ENCODE measurements at regions not wholly inside any gene's neighbourhood (a gene's known extent, or its start where the extent isn't known, plus 50 kb on each side); places are given as distances from the start of the nearest gene placed in this dataset.

- no peak for DNase-seq
Measured at GRCh38 chr5:2039180-2039531, 156.4 kb upstream of the IRX4 start.

- DNase-seq, result peak; percentile 23
Measured at GRCh38 chr5:2038321-2039179, 155.8 kb upstream of the IRX4 start.

- DNase-seq, result no peak
Measured at GRCh38 chr5:2036885-2037284, 154.2 kb upstream of the IRX4 start.

GRCh38 chr5:2032432-2032831 lies 149.7 kb upstream of the IRX4 start:
- no peak for DNase-seq

- DNase-seq, result no peak
Measured at GRCh38 chr5:2031581-2031980, 148.9 kb upstream of the IRX4 start.

GRCh38 chr5:2030131-2030530 lies 147.4 kb upstream of the IRX4 start:
- no peak for DNase-seq

DNA sequence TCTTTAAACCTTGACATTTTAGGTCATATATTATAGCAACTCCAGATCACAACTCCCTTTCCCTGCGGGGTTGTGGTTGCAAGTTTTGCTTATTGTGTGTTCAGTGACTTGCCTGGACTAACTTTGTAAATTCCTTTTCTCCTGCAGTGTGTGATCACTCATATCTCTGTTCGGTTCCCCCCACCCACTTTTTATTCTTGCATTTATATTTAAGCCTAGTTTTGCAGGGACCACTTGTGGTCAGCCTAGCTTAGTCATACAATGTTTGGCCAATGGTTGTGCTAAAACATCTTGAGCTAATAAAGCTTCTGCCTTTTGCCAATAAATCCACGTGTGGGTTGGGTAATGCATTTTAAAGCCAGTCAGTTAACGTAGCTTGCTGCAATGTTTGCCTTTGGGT lies 146.5 kb upstream of the IRX4 start:
- no peak for DNase-seq

DNA sequence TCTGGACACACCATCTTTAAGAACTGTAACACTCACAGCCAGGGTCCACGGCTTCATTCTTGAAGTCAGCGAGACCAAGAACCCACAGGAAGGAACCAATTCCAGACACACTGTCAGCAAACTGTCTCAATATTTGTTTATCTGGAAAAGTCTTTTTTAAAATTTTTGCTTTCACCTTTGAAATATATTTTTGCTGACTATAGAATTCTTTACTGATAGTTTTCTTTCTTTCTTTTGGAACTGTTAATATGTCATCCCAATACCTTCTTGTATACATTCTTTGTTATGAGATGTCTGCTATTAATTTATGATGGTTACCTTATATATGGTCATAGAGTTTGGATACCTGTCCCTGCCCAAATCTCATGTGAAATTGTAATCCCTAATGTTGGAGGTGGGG lies 145.1 kb upstream of the IRX4 start:
- no peak for DNase-seq

DNA sequence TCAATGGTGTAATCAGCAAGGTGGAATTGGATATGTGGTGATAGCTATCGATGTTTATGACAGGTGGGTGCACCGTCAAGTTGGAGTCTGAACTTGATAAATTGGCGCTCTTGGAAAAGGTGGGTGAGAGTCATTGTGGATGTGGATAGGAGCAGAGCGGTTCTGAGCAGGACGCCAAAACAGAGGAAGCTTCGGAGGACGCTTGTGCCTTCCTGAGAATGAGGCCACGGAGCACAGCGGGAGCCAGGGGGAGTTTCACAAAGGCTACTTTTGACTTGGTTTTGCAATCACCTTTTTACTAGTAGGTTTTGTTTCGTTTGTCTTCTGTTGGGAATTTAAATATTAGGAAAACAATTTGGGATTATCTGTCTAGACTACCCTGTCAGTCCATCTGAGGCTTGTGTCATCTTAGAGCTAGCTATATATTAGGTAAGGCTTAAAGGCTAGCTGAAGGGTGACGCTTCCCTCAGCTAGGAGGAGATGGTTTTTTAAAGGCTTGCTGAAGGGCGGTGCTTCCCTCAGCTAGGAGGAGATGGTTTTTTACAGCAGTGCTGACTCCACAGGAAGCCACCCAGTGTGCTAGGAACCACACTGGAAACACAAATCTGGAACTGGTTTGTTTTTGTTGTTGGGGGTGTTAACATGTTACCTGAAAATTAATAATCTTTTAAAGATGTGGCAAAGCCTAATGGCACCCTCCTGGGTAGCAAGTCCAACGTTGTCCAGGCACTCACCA lies 142.4 kb upstream of the IRX4 start:
- DNase-seq, result no peak

GRCh38 chr5:2023196-2023595 lies 140.5 kb upstream of the IRX4 start:
- no peak for DNase-seq

DNA sequence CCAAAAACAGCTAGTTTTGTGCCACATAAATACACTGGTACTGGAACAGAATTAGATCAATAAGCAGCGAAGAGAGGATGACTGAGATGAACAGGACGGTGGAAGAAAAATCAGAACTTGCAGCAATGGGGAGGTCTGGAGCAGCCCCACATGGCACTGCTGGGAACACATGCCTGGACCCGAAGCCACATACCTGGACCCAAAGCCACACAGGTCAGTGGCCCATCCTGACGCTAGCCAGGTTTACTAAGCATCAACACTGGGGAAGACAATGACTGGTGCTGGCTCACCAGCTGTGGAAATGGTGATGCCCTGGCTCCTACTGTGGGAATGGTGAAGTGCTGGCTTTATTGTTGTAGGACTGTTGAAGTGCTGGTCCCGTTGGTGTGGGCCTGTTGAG lies 139.7 kb upstream of the IRX4 start:
- DNase-seq, result no peak

DNA sequence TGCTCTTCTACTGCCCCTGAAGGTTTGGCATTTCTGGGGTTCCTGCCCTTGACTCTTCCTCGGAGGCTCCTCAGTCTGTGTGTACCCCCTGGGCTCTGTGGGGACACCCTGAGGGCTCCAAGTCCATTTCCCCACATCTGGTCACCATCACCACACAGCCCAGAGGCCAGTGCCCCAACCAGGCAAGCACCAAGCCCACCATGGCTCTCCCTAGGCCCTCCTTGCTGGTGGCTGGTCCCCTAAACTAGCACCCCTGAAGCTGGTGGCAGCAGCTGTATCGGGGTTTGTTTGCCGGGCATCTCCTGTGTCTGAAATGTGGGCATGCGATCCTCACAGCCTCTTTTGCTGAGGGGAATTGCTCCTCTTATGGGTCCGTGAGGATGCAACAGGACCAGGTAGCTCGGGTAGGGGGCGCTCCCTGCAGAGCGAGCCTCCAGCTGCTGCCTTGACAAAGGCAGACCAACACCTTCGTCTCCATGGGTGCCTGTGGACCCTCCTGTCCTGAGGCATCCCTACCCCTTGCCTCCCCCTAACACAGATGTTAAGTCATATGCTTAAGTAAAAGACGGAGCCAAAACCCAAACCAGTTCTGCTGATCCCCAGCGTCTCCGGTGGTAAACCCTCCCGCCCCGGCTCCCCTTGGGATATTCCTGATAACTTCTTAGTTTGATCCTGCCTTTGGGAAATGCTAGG lies 138.9 kb upstream of the IRX4 start:
- DNase-seq, result no peak

GRCh38 chr5:2020730-2021129 lies 138.0 kb upstream of the IRX4 start:
- no peak for DNase-seq

DNA sequence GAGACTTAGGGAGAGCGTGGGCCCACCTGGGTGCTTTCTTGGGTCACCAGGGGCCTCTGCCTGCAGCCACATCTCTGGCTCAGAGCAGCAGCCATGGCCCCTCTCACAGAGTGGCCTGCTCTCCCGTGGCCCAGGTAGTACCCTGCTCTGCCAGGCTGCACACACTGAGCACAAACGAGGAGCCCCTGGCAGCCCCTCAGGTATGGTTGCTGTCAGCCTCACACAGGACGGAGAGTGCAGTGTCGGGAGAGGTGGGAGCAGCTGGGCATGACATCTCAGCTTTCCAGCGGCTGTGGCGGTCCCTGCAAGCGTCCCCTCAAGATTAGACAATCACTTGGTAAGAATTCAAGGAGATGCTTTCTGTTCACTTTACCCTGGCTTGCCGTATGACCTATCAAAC lies 137.0 kb upstream of the IRX4 start:
- no peak for DNase-seq

- no peak for DNase-seq
Measured at GRCh38 chr5:2018390-2018724, 135.6 kb upstream of the IRX4 start.

GRCh38 chr5:2017540-2018389 lies 135.0 kb upstream of the IRX4 start:
- no peak for DNase-seq

DNA sequence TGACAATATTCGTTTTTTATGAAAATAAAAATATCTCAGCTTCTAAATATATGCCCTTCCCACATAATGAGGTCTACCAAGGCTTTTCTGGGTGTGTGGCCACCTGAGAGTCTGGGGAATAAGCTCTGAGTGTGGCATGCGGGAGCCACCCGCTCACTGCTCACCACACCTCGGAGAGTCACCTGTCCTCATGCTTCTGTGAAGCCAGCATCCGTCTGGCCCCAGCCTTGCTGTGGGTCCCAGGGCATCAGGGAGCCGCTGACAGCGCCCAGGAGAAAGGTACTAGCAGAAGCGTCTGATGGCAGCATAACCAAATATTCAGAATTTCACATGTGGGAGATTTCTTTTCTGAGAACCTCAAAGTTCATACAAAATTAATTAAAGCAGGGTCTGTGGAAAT lies 133.2 kb upstream of the IRX4 start:
- no peak for DNase-seq

GRCh38 chr5:2015124-2015848 lies 132.6 kb upstream of the IRX4 start:
- DNase-seq, result no peak

- DNase-seq, result no peak
Measured at GRCh38 chr5:2014058-2014610, 131.4 kb upstream of the IRX4 start.

DNA sequence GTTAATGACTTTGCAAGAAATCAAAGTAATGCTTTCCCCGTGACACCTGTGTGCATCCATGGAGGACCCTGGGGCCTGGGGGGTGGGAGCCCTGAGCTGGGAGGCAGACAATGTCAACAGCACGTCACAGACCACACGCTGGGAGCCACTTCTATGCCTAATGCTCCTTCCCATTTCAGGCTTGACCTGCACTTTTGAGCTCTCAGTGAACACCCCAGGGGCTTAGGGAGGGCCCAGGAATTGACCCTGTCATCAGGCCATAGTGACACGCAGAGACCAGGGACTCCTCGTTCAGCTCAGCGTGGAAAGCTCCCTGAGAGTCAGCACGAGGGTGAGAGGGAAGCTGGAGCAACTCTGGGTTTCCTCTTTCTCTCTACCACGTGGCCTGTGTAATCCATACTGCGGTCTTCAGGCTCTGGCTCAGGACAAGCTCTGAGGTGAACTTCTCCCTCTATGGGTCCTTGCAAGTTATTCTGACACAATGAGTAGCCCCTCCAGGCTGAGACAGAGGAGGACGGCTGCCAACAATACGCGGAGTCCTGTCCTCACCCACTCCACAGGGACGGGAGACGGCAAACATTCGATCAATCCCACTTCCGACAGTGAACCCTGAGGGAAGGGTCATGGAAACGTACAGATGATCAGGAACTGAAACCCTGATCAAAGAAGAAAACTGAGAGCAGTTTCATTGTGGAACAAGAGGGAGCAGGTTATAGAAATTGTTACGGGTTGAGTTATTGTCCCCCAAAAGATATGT lies 130.8 kb upstream of the IRX4 start:
- no peak for DNase-seq

DNA sequence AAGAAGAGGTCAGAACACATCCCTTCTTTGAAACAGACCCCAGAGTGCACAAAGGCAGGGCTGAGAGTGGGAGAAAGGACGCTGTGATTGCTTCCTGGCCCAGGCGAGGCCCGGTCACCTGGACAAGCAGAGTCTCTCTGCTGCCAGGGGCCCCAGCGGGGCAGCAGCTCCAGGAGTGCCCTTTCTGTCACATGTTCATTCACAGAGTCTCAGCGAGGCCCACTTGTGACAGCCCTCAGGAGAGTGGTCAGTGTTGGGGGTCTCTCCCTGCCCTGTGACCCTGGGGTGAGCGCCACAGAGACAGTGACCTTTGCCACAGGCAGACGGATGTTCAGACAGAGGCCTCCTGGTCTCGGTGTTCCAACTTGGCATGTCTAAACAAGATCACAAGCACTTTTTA lies 130.2 kb upstream of the IRX4 start:
- no peak for DNase-seq

Measured in NCI-H1436 (cell line).